ENCODE measurements at regions not wholly inside any gene's neighbourhood (a gene's known extent, or its start where the extent isn't known, plus 50 kb on each side); places are given as distances from the start of the nearest gene placed in this dataset.
"Not testable (repeated sequence)": the region's sequence is repeated elsewhere in the genome, so short reads cannot be mapped to it uniquely, and the experiment has no call there.

GRCh38 chr9:32010322-32010721 lies 374.1 kb upstream of the ACO1 start:
- DNase-seq: no peak

DNA sequence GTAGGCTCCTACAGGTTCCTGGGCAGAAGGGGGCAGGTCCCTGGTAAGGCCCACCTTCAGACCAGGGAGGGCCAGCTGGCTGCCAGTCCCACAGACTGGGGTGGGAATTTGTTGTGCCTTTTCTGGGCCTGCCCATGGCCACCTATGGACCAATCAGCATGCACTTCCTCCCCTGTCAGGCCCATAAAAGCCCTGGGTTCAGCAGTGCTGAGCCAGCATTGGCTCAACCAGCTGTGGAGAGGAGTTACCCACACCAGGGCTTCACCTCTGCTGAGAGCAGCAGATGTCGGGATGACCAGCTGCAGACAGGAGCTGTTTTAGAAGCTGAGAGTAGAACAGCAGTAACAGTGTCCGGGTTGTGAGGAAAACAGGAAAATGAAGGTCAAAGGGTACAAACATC lies 373.4 kb upstream of the ACO1 start:
- no peak for DNase-seq

GRCh38 chr9:32015795-32016194 lies 368.6 kb upstream of the ACO1 start:
- no peak for DNase-seq

GRCh38 chr9:32045513-32045912 lies 338.9 kb upstream of the ACO1 start:
- DNase-seq: no peak

DNA sequence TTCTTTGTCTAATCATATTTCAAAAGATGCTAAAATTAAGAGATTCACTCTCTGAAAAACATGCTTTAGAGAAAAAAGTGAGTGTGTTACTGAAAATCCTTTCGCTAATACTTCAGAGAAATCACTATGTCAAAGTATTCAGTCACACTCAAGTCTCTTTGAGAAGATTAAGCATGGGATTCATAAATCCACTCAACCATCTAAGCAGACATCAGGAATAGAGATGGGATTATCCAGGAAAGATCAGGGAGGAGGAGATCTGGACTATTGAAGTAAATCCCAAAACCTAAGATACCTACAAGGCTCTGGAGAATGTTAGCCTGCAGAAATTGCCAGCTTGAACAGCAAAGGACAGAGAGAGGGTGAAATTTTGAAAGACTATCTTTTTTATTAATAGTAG lies 317.2 kb upstream of the ACO1 start:
- DNase-seq: no peak

DNA sequence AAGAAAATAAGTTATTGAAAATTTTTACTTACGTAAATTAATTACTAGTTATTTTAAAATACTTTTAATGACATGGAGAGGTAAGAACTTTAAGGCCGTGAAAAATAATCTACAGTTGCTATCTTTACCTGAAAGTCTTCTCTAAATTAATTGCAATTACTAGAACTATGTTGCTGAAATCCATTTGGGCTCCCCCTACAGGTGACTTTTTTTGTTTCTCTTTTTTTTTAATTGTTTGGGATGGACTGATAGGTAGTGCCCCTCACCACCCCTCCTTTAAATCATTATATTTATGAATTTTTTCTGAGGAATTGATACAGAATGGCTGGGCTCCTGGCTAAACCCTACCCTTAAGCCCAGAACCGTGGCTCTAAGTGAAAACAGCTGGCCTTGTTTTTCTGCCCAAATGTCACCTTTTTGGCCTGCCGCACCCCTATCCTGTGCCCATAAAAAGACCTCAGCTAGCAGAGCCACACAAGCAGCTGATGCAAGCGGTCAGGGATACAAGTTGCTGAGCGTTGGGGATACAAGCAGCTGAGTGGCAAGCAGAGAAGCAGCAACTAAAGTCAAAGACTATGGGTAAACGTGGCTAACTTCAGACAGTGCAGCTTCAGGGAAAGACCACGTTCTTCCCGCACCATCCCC lies 315.2 kb upstream of the ACO1 start:
- DNase-seq: peak; percentile 48

DNA sequence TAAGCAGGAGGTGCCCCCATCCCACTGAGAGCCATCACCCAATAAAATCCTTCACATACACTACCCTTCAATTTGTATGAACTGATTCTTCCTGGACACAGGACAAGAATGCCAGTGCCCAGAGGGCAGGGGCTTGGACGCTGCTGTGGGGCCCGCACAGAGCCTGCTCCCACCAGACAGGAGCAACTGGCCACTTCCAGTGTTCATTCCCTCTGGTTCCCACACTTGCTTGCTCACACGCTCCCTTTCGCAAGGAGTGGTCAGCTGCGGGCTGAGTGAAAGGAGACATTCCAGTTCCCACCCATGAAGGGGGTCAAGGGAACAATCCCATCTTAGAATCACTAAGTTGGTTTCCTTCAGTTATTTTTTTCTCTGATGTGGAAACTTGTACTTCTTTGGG lies 314.5 kb upstream of the ACO1 start:
- no peak for DNase-seq

- no peak for DNase-seq
Observed at GRCh38 chr9:32072570-32072969, 311.9 kb upstream of the ACO1 start.

- no peak for DNase-seq
Observed at GRCh38 chr9:32092031-32092430, 292.4 kb upstream of the ACO1 start.

GRCh38 chr9:32117291-32117690 lies 267.2 kb upstream of the ACO1 start:
- no peak for DNase-seq

DNA sequence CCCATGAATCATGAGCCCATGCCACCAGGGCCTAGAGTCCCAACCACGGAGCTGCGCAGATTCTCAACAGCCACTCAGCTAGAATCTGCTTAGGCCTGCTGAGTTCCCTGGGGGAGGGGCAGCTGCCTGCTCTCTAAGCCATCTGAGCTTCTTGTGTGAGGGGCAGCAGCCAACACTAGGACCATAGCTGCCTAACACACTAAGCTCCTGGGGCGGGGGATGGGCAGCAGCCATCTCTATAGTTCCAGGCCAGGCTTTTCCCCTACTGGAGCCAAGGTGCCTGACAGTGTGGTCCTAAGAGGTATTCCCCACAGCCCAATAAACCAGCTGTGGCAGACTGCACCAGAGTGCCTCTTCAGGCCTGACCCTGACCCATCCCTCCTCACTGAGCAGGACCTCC lies 255.9 kb upstream of the ACO1 start:
- DNase-seq: no peak

DNA sequence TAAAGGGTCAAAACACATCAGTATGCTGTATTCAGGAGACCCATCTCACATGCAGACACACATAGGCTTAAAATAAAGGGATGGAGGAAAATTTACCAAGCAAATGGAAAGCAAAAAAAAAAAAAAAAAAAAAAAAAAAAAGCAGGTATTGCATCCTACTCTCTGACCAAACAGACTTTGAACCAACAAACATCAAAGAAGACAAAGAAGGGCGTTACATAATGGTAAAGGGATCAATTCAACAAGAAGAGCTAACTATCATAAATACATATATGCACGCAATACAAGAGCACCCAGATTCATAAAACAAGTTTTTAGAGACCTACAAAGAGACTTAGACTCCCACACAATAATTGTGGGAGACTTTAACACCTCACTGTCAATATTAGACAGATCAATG lies 253.7 kb upstream of the ACO1 start:
- DNase-seq: not testable (repeated sequence)

- peak; percentile 35 for DNase-seq
Observed at GRCh38 chr9:32136700-32137339, 247.6 kb upstream of the ACO1 start.

GRCh38 chr9:32142074-32142473 lies 242.4 kb upstream of the ACO1 start:
- DNase-seq: no peak

- DNase-seq: peak; percentile 9
Observed at GRCh38 chr9:32148553-32148952, 235.9 kb upstream of the ACO1 start.

GRCh38 chr9:32161209-32161608 lies 223.2 kb upstream of the ACO1 start:
- no peak for DNase-seq

DNA sequence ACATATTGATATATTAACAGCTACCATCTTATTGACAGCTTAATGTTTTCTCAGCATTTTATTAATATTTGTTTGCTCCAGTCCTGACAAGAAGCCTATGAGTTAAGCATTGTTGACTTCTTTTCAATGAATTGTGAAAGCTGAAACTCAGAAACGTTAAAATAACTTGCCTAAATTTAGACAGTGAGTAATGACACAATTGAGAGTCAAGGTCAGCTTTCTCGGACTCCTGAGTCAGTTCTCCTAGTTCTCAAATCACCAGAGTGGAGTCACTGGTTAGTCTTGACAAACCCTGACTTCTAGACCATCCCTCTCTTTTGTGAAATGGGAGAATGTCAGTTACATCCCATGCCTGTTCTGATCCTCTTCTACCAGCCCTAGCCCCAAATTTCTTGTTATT lies 222.7 kb upstream of the ACO1 start:
- DNase-seq: no peak

DNA sequence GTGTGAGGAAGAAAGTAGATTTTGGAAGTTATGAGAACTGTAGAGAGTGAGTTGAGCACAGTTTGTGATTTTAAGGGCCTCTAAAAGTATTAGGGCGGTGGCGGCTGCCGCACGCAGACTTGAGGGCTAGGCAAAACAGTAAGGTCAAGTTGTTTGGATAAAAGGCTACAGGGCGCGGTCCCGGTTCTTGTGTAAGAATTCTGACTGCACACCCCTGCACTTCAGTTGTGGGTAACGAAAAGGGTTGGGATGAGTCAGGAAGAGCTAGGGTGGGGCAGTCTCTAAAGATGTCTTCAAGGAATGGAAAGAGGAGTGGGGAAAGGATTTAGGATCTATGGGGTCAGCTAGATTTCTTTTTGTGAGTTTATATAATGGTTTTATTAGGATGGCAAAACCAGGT lies 218.1 kb upstream of the ACO1 start:
- not testable (repeated sequence) for DNase-seq

DNA sequence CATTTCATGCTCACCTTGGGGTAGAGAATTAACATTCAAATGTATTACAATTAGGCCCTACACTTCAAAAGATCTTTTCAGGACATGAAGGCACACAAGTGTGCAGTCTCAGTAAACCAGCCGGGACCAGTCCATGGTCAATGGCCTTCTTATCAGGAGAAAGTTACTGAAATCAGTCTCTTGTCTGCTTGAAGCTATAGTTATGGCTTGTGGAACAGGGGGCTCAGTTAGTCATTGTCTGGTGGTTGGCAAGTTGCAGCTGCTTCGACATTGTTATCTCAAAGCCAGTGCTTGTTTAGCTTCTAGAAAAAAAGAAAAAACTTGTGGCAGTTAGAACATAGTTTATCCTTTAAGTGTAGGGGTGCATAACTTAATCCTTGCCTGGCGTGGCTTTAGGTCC lies 213.1 kb upstream of the ACO1 start:
- peak; percentile 77 for DNase-seq

GRCh38 chr9:32172256-32172655 lies 212.2 kb upstream of the ACO1 start:
- DNase-seq: no peak

- DNase-seq: no peak
Observed at GRCh38 chr9:32177396-32177795, 207.0 kb upstream of the ACO1 start.

- DNase-seq: no peak
Observed at GRCh38 chr9:32180597-32180996, 203.8 kb upstream of the ACO1 start.

- DNase-seq: no peak
Observed at GRCh38 chr9:32200241-32200640, 184.2 kb upstream of the ACO1 start.

- DNase-seq: no peak
Observed at GRCh38 chr9:32200896-32201295, 183.5 kb upstream of the ACO1 start.

GRCh38 chr9:32209164-32209563 lies 175.3 kb upstream of the ACO1 start:
- DNase-seq: not testable (repeated sequence)
